ENCODE measurements at regions not wholly inside any gene's neighbourhood (a gene's known extent, or its start where the extent isn't known, plus 50 kb on each side); places are given as distances from the start of the nearest gene placed in this dataset.

DNA sequence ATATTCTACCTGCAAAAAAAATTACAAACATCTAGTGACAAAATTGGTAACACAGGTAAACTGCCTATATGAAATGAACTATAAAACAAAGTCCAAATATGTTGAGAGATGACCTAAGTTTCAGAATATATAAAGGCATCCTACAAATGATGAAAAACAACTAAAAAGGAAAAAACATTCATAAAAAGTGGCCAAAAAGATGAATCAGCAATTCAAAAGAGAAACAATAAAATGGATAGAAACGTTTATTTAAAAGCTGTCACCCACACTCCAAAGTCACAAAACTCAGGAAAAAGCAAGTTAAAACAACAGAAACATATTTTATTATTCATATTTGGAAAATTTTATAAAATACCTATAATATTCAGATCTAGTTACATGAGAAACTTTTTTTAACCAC lies 106.5 kb upstream of the DCN start:
- TF ChIP-seq POLR2A (IDR thresholded peaks at IDR 0.05), result no peak
- TF ChIP-seq, protein P1, sequence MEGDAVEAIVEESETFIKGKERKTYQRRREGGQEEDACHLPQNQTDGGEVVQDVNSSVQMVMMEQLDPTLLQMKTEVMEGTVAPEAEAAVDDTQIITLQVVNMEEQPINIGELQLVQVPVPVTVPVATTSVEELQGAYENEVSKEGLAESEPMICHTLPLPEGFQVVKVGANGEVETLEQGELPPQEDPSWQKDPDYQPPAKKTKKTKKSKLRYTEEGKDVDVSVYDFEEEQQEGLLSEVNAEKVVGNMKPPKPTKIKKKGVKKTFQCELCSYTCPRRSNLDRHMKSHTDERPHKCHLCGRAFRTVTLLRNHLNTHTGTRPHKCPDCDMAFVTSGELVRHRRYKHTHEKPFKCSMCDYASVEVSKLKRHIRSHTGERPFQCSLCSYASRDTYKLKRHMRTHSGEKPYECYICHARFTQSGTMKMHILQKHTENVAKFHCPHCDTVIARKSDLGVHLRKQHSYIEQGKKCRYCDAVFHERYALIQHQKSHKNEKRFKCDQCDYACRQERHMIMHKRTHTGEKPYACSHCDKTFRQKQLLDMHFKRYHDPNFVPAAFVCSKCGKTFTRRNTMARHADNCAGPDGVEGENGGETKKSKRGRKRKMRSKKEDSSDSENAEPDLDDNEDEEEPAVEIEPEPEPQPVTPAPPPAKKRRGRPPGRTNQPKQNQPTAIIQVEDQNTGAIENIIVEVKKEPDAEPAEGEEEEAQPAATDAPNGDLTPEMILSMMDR (IDR thresholded peaks at IDR 0.05), result no peak
